HUES64 (cell line): ENCODE measurements at regions not wholly inside any gene's neighbourhood (a gene's known extent, or its start where the extent isn't known, plus 50 kb on each side); places are given as distances from the start of the nearest gene placed in this dataset.

Source experiments
- H3K27ac ChIP-seq: 2 replicates; pipeline ENCODE4 v1.7.0; 2013; ENCODE audit warnings: low read depth, low read length, inconsistent platforms
- H3K27me3 ChIP-seq: 2 replicates; pipeline ENCODE4 v1.6.1; 2013; ENCODE audit warnings: mild to moderate bottlenecking, low read length; ENCODE audit not compliant: insufficient read depth
- H3K36me3 ChIP-seq: 2 replicates; pipeline ENCODE4 v1.6.1; 2013; ENCODE audit warnings: mild to moderate bottlenecking, low read length; ENCODE audit not compliant: insufficient read depth
- H3K4me1 ChIP-seq: 2 replicates; pipeline ENCODE4 v1.6.1; 2013; ENCODE audit warnings: mild to moderate bottlenecking, low read length, moderate library complexity; ENCODE audit not compliant: insufficient read depth
- H3K4me3 ChIP-seq: 2 replicates; pipeline ENCODE4 v1.5.1; 2013; ENCODE audit warnings: mild to moderate bottlenecking, low read length, moderate library complexity
- H3K9ac ChIP-seq: 2 replicates; pipeline ENCODE4 v1.6.1; 2013; ENCODE audit warnings: mild to moderate bottlenecking, low read depth, low read length
- H3K9me3 ChIP-seq: 2 replicates; pipeline ENCODE4 v1.6.1; 2013; ENCODE audit warnings: low read depth, low read length; ENCODE audit not compliant: insufficient read depth
- WGBS: fragments of 150-250, 120-280 bp; methylation state at CpG from one replicate; pipeline ENCODE4 v1.1.7; 2013; ENCODE audit warnings: missing lambda C conversion rate; 5-methylcytosine and 5-hydroxymethylcytosine counted together

- no peak overlapping the region for H3K4me3 ChIP-seq
- H3K9me3 ChIP-seq, result no peaks in the 10 kb centered on the region
- H3K27me3 ChIP-seq, result no peaks in the 10 kb centered on the region
- no peak overlapping the region for H3K27ac ChIP-seq
- no peaks in the 10 kb centered on the region for H3K4me1 ChIP-seq
- H3K9ac ChIP-seq, result no peak overlapping the region
- H3K36me3 ChIP-seq, result no peaks in the 10 kb centered on the region
These were observed 262.4 kb downstream of the OMA1 start for GRCh38 chr1:58284225-58284510.

GRCh38 chr1:58283388-58284224 lies 262.9 kb downstream of the OMA1 start:
- no peaks in the 10 kb centered on the region for H3K4me1 ChIP-seq
- no peaks in the 10 kb centered on the region for H3K36me3 ChIP-seq
- 90% methylated on average over 5 of the region's 6 CpGs for WGBS
- H3K27me3 ChIP-seq, result no peaks in the 10 kb centered on the region
- no peak overlapping the region for H3K9ac ChIP-seq
- H3K27ac ChIP-seq, result no peak overlapping the region
- H3K9me3 ChIP-seq, result no peaks in the 10 kb centered on the region
- no peak overlapping the region for H3K4me3 ChIP-seq

DNA sequence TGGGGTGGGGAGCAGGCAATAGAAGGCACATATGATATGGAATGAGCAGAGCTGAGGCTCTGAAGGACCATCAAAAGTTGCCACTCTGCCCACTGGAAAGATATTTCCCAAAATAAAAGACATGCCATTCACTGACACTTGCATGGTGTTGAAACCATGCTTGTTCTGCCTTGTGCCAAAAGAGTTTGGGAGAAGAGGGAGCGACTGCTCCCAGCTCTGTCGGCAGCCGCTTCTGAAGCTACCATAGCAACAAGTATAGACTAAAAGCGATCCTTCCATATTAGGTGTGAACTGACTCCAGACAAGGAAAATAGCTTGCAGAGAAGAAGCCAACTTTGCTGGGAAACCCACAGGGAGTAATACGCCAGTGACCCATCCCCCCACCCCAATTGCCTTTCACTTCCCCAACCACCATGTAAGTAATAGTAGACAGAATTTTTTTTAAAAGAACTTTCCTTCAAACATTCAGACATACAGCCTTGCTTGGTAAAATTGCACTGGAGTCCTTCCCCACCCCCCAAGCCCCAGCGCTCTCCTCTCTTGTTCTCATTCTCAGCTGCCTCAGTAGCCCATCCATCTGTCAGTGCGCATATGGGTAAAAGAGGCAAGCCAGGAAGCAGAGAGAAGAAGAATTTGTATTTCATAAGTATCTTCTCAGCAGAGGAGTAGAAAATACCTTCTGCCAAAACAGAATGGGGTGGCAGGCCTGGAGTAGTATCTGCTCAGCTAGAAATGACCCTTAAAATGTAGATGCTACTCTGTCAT lies 263.7 kb downstream of the OMA1 start:
- no peaks in the 10 kb centered on the region for H3K4me1 ChIP-seq
- H3K9ac ChIP-seq, result no peak overlapping the region
- 90% methylated on average over 6 of the region's 7 CpGs for WGBS
- H3K4me3 ChIP-seq, result no peak overlapping the region
- no peak overlapping the region for H3K27ac ChIP-seq
- H3K36me3 ChIP-seq, result no peaks in the 10 kb centered on the region
- H3K9me3 ChIP-seq, result no peaks in the 10 kb centered on the region
- H3K27me3 ChIP-seq, result no peaks in the 10 kb centered on the region

- Histone ChIP-seq H3K27me3 (no peaks in the 10 kb centered on the region), H3K4me3 (no peak overlapping the region), H3K4me1 (no peaks in the 10 kb centered on the region), H3K9me3 (no peaks in the 10 kb centered on the region), H3K9ac (no peak overlapping the region), H3K36me3 (no peaks in the 10 kb centered on the region), H3K27ac (no peak overlapping the region)
- WGBS, result 83% methylated on average over 3 of the region's 3 CpGs
These were observed 280.3 kb downstream of the OMA1 start for GRCh38 chr1:58266242-58266641.

GRCh38 chr1:58264462-58264861 lies 282.1 kb downstream of the OMA1 start:
- Histone ChIP-seq H3K4me3 (no peak overlapping the region), H3K27ac (no peak overlapping the region), H3K9ac (no peak overlapping the region), H3K9me3 (no peaks in the 10 kb centered on the region), H3K4me1 (no peaks in the 10 kb centered on the region), H3K36me3 (no peaks in the 10 kb centered on the region), H3K27me3 (no peaks in the 10 kb centered on the region)
- 85% methylated on average over 2 of the region's 2 CpGs for WGBS

DNA sequence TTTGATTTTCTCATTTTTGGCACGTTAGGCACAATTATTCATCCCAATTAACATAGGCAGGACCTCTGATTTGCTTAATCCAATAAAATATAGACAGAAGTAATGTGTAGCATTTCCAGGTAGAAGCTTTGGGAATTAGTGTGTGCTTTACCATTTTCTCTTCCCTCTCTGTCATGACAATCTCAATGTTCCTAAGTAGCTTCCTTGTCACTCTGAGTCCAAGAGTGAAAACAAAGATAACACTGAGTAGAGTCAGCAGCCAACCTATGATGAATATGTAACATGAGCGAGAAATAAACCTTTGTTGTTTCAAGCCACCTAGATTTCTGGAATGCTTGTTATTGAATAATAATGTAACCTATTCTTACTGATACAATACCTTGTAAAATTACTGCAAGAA lies 283.8 kb downstream of the OMA1 start:
- WGBS, result 100% methylated on average over 1 of the region's 2 CpGs
- Histone ChIP-seq H3K4me3 (no peak overlapping the region), H3K4me1 (no peaks in the 10 kb centered on the region), H3K27ac (no peak overlapping the region), H3K27me3 (no peaks in the 10 kb centered on the region), H3K9ac (no peak overlapping the region), H3K9me3 (no peaks in the 10 kb centered on the region), H3K36me3 (no peaks in the 10 kb centered on the region)

GRCh38 chr1:58258082-58258481 lies 288.4 kb downstream of the OMA1 start:
- Histone ChIP-seq H3K9ac (no peak overlapping the region), H3K9me3 (no peaks in the 10 kb centered on the region), H3K27ac (no peak overlapping the region), H3K4me1 (no peaks in the 10 kb centered on the region), H3K27me3 (no peaks in the 10 kb centered on the region), H3K36me3 (no peaks in the 10 kb centered on the region), H3K4me3 (no peak overlapping the region)
- 88% methylated on average over 10 of the region's 10 CpGs for WGBS

- H3K9me3 ChIP-seq, result no peaks in the 10 kb centered on the region
- H3K36me3 ChIP-seq, result no peaks in the 10 kb centered on the region
- no peak overlapping the region for H3K4me3 ChIP-seq
- no peaks in the 10 kb centered on the region for H3K27me3 ChIP-seq
- 90% methylated on average over 1 of the region's 1 CpG for WGBS
- no peak overlapping the region for H3K27ac ChIP-seq
- no peaks in the 10 kb centered on the region for H3K4me1 ChIP-seq
- H3K9ac ChIP-seq, result no peak overlapping the region
These were observed 289.5 kb downstream of the OMA1 start for GRCh38 chr1:58257003-58257402.

DNA sequence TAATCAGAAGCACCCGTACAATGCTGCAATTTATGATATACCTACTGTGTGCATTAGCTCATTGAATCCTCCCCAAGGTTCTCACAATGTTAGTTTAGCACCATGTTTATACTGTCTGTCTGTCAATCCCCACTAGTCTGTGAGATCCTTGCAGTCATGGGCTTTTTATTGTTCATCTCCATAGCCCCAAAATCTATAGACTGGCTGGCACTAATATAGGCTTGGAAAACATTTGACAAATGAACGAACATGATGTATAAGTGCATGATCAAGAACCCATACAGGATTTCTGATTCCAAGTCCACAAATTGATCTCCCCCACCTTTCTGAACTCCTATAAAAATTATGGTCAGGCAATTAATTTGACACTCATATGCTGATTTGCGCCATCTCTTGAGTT lies 290.0 kb downstream of the OMA1 start:
- Histone ChIP-seq H3K36me3 (no peaks in the 10 kb centered on the region), H3K4me1 (no peaks in the 10 kb centered on the region), H3K27ac (no peak overlapping the region), H3K9ac (no peak overlapping the region), H3K4me3 (no peak overlapping the region), H3K27me3 (peaks cover under 1% of the 10 kb centered on the region; the same call in 1 of the 2 replicates), H3K9me3 (no peaks in the 10 kb centered on the region)
- 88% methylated on average over 2 of the region's 3 CpGs for WGBS

DNA sequence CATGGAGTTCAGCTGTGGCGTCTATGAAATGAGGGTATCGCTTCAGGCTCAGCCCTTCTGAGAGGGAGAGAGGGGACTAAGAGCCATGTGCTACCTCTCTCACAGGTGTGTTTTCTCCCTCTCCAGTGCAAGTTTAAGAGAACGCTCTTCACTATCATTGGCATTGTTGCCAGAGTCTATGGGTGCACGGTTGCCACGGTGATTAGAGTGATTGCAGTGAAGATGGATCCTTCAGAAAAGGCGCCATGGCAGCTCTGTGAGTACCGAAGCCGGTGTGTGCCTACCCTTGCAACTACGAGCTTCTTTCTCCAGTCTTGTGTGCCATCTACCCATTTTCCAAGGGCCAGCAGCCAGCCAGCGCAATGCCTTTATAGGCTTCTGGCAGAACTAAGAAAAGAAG lies 290.5 kb downstream of the OMA1 start:
- H3K9ac ChIP-seq, result no peak overlapping the region
- H3K27me3 ChIP-seq, result peaks cover 6% of the 10 kb centered on the region
- H3K36me3 ChIP-seq, result no peaks in the 10 kb centered on the region
- H3K27ac ChIP-seq, result no peak overlapping the region
- H3K4me1 ChIP-seq, result no peaks in the 10 kb centered on the region
- WGBS, result 93% methylated on average over 10 of the region's 10 CpGs
- H3K4me3 ChIP-seq, result no peak overlapping the region
- H3K9me3 ChIP-seq, result no peaks in the 10 kb centered on the region

- Histone ChIP-seq H3K9ac (no peak overlapping the region), H3K4me3 (no peak overlapping the region), H3K27me3 (peaks cover 12% of the 10 kb centered on the region), H3K9me3 (no peaks in the 10 kb centered on the region), H3K4me1 (no peaks in the 10 kb centered on the region), H3K27ac (no peak overlapping the region), H3K36me3 (no peaks in the 10 kb centered on the region)
- 94% methylated on average over 4 of the region's 4 CpGs for WGBS
These were observed 291.3 kb downstream of the OMA1 start for GRCh38 chr1:58255192-58255591.
